H9 (cell line): ENCODE measurements at regions not wholly inside any gene's neighbourhood (a gene's known extent, or its start where the extent isn't known, plus 50 kb on each side); places are given as distances from the start of the nearest gene placed in this dataset.

ENCODE experiments used
- DNase-seq: peaks from one replicate; pipeline ENCODE4 v3.0.0-alpha.2; 2017
- H2AFZ ChIP-seq: one replicate; pipeline ENCODE4 v1.6.1; 2013; ENCODE audit warnings: mild to moderate bottlenecking, low read length, control low read depth, moderate library complexity
- H2AK5ac ChIP-seq: 2 replicates; pipeline ENCODE4 v1.6.1; 2013; ENCODE audit warnings: low read length, control low read depth, mixed read lengths; ENCODE audit not compliant: insufficient read length
- H2BK120ac ChIP-seq: one replicate; pipeline ENCODE4 v1.6.1; 2013; ENCODE audit warnings: low read depth, mild to moderate bottlenecking, low read length, control low read depth, inconsistent platforms; ENCODE audit not compliant: poor library complexity, severe bottlenecking
- H2BK12ac ChIP-seq: 2 replicates; pipeline ENCODE4 v1.6.1; 2013; ENCODE audit warnings: low read length, control low read depth, mixed read lengths, low read depth; ENCODE audit not compliant: insufficient read length
- H2BK15ac ChIP-seq: 2 replicates; pipeline ENCODE4 v1.6.1; 2013; ENCODE audit warnings: low read depth, low read length, control low read depth
- H2BK20ac ChIP-seq: one replicate; pipeline ENCODE4 v1.6.1; 2013; ENCODE audit warnings: low read depth, mild to moderate bottlenecking, low read length, control low read depth, inconsistent platforms; ENCODE audit not compliant: poor library complexity, severe bottlenecking
- H2BK5ac ChIP-seq: 2 replicates; pipeline ENCODE4 v1.6.1; 2013; ENCODE audit warnings: low read length, control low read depth, mixed read lengths; ENCODE audit not compliant: insufficient read length
- H3K14ac ChIP-seq: 2 replicates; pipeline ENCODE4 v1.6.1; 2013; ENCODE audit warnings: low read length, control low read depth; ENCODE audit not compliant: insufficient read depth
- H3K18ac ChIP-seq: 2 replicates; pipeline ENCODE4 v1.6.1; 2013; ENCODE audit warnings: low read depth, mild to moderate bottlenecking, mixed read lengths, low read length, control low read depth; ENCODE audit not compliant: insufficient read length
- H3K23ac ChIP-seq: 2 replicates; pipeline ENCODE4 v1.6.1; 2013; ENCODE audit warnings: low read length, control low read depth, mixed read lengths, low read depth; ENCODE audit not compliant: insufficient read length
- H3K23me2 ChIP-seq: 2 replicates; pipeline ENCODE4 v1.6.1; 2013; ENCODE audit warnings: low read depth, mild to moderate bottlenecking, mixed read lengths, low read length, control low read depth; ENCODE audit not compliant: insufficient read length, poor library complexity, severe bottlenecking
- H3K27ac ChIP-seq: 2 replicates; pipeline ENCODE4 v1.5.1; 2013; ENCODE audit warnings: low read length, control low read depth, mixed read lengths, low read depth; ENCODE audit not compliant: insufficient read length
- H3K27me3 ChIP-seq: 2 replicates; pipeline ENCODE4 v1.6.1; 2013; ENCODE audit warnings: low read length, control low read depth, inconsistent platforms; ENCODE audit not compliant: insufficient read depth
- H3K4ac ChIP-seq: 2 replicates; pipeline ENCODE4 v1.6.1; 2013; ENCODE audit warnings: low read depth, mild to moderate bottlenecking, control low read depth, inconsistent platforms, low read length, moderate library complexity
- H3K4me1 ChIP-seq: 2 replicates; pipeline ENCODE4 v1.6.1; 2013; ENCODE audit warnings: low read length, control low read depth, inconsistent platforms; ENCODE audit not compliant: insufficient read depth
- H3K4me2 ChIP-seq: 2 replicates; pipeline ENCODE4 v1.6.1; 2013; ENCODE audit warnings: low read length, control low read depth, mixed read lengths; ENCODE audit not compliant: insufficient read length, insufficient read depth
- H3K56ac ChIP-seq: 2 replicates; pipeline ENCODE4 v1.6.1; 2013; ENCODE audit warnings: low read depth, mild to moderate bottlenecking, mixed read lengths, low read length, control low read depth; ENCODE audit not compliant: insufficient read length
- H3K79me1 ChIP-seq: 2 replicates; pipeline ENCODE4 v1.6.1; 2013; ENCODE audit warnings: low read depth, mild to moderate bottlenecking, moderate library complexity, low read length, control low read depth, inconsistent platforms; ENCODE audit not compliant: insufficient read depth, poor library complexity, severe bottlenecking
- H3K79me2 ChIP-seq: 2 replicates; pipeline ENCODE4 v1.6.1; 2013; ENCODE audit warnings: low read length, control low read depth, inconsistent platforms; ENCODE audit not compliant: insufficient read depth
- H3K9ac ChIP-seq: 2 replicates; pipeline ENCODE4 v1.6.1; 2013; ENCODE audit warnings: low read length, control low read depth, mixed read lengths; ENCODE audit not compliant: insufficient read length; ENCODE audit errors: extremely low read depth
- H3K9me3 ChIP-seq: one replicate; pipeline ENCODE4 v1.6.1; 2013; ENCODE audit warnings: low read depth, low read length, inconsistent platforms; ENCODE audit not compliant: control insufficient read depth
- H3T11ph ChIP-seq: one replicate; pipeline ENCODE4 v1.6.1; 2013; ENCODE audit warnings: mild to moderate bottlenecking, low read length, control low read depth, inconsistent platforms
- H4K20me1 ChIP-seq: one replicate; pipeline ENCODE4 v1.6.1; 2013; ENCODE audit not compliant: control insufficient read depth, insufficient read length, insufficient read depth
- H4K5ac ChIP-seq: 2 replicates; pipeline ENCODE4 v1.6.1; 2013; ENCODE audit warnings: low read depth, mild to moderate bottlenecking, mixed read lengths, low read length, control low read depth; ENCODE audit not compliant: insufficient read length
- H4K8ac ChIP-seq: replicated peaks from 2 replicates; pipeline ENCODE4 v1.6.1; 2013; ENCODE audit warnings: low read length, control low read depth, mixed read lengths, low read depth; ENCODE audit not compliant: insufficient read length
- H4K91ac ChIP-seq: 2 replicates; pipeline ENCODE4 v1.6.1; 2013; ENCODE audit warnings: low read depth, mild to moderate bottlenecking, moderate library complexity, mixed read lengths, low read length, control low read depth; ENCODE audit not compliant: insufficient read length
- H3K27ac Mint-ChIP-seq, 3 experiments: 2 replicates in 2 of 3; 3 replicates in 1 of 3; pipeline ENCODE4 v1.8.0; 2020 to 2021; ENCODE audit warnings: mixed read lengths in 3 of 3, mild to moderate bottlenecking in 1 of 3, moderate library complexity in 1 of 3
- H3K27me3 Mint-ChIP-seq: 2 replicates; pipeline ENCODE4 v1.8.0; 2021; ENCODE audit warnings: low read depth, mild to moderate bottlenecking, moderate library complexity, mixed read lengths
- H3K36me3 Mint-ChIP-seq, 3 experiments: 2 replicates in 2 of 3; 3 replicates in 1 of 3; pipeline ENCODE4 v1.8.0; 2020 to 2021; ENCODE audit warnings: low read depth in 3 of 3, mixed read lengths in 3 of 3; ENCODE audit not compliant: insufficient read depth in 1 of 3
- H3K4me1 Mint-ChIP-seq, 2 experiments: 2 replicates each; pipeline ENCODE4 v1.8.0; 2020; ENCODE audit warnings: mixed read lengths in 2 of 2
- H3K4me3 Mint-ChIP-seq, 2 experiments: 2 replicates in 1 of 2; 3 replicates in 1 of 2; pipeline ENCODE4 v1.8.0; 2020 to 2021; ENCODE audit warnings: mild to moderate bottlenecking in 2 of 2, mixed read lengths in 2 of 2, moderate library complexity in 1 of 2
- H3K9me3 Mint-ChIP-seq, 2 experiments: 2 replicates in 1 of 2; 3 replicates in 1 of 2; pipeline ENCODE4 v1.8.0; 2020; ENCODE audit warnings: mild to moderate bottlenecking in 2 of 2, mixed read lengths in 2 of 2, moderate library complexity in 1 of 2
- CTCF ChIP-seq: fragments of 200-600 bp; sonication (generic); conservative IDR thresholded peaks from 3 replicates; pipeline ENCODE4 v1.8.0; 2021; ENCODE audit warnings: antibody characterized with exemption, mild to moderate bottlenecking
- WGBS: extraction: QIAGEN DNeasy Blood & Tissue Kit; methylation state at CpG from one replicate; pipeline ENCODE4 v1.1.7; 2013; ENCODE audit warnings: missing lambda C conversion rate, low lambda C conversion rate, mixed read lengths; ENCODE audit not compliant: insufficient read length; ENCODE audit errors: extremely low coverage; 5-methylcytosine and 5-hydroxymethylcytosine counted together

- H2AK5ac ChIP-seq = no peak overlapping the region
- no peaks in the 10 kb centered on the region for H3K79me1 ChIP-seq
- peaks cover 9 to 17% of the 10 kb centered on the region in 2 experiments for H3K9me3 Mint-ChIP-seq
- no peak overlapping the region for H2BK120ac ChIP-seq
- H2AFZ ChIP-seq = no peak overlapping the region
- no peak overlapping the region for H2BK15ac ChIP-seq
- H3K79me2 ChIP-seq = no peaks in the 10 kb centered on the region
- no peak overlapping the region for H2BK20ac ChIP-seq
- H2BK12ac ChIP-seq = no peak overlapping the region
- no peak overlapping the region for H4K8ac ChIP-seq
- H3K23me2 ChIP-seq = no peaks in the 10 kb centered on the region
- no peaks in the 10 kb centered on the region for H3K9me3 ChIP-seq
- H3K9ac ChIP-seq = no peak overlapping the region
- H3K27me3 Mint-ChIP-seq = peaks cover 11% of the 10 kb centered on the region
- no peak overlapping the region for H4K91ac ChIP-seq
- peaks cover 5 to 8% of the 10 kb centered on the region in 2 experiments for H3K4me1 Mint-ChIP-seq
- DNase-seq = no peak
- no peaks in the 10 kb centered on the region for H4K20me1 ChIP-seq
- WGBS = no CpG with 5 or more reads among the region's 3 CpGs
- H3K23ac ChIP-seq = no peak overlapping the region
- peaks cover 0 to 14% (median 0%) of the 10 kb centered on the region in 3 experiments; a peak in 3 of 7 replicates for H3K36me3 Mint-ChIP-seq
- no peak overlapping the region for H3K4ac ChIP-seq
- no peak overlapping the region for H3K27ac Mint-ChIP-seq
- H3K4me2 ChIP-seq = no peak overlapping the region
- H3T11ph ChIP-seq = no peak overlapping the region
- no peak overlapping the region for H4K5ac ChIP-seq
- no peak overlapping the region for H3K18ac ChIP-seq
- no peak for TF ChIP-seq CTCF
- no peak overlapping the region for H2BK5ac ChIP-seq
- H3K14ac ChIP-seq = no peak overlapping the region
- no peak overlapping the region for H3K27ac ChIP-seq
- no peak overlapping the region for H3K4me3 Mint-ChIP-seq
- H3K27me3 ChIP-seq = no peaks in the 10 kb centered on the region
- H3K56ac ChIP-seq = no peak overlapping the region
- H3K4me1 ChIP-seq = no peaks in the 10 kb centered on the region
Measured at GRCh38 chr9:124199474-124199873, 58.3 kb upstream of the NEK6 start.
